AG04449 (cell line): ENCODE measurements at regions not wholly inside any gene's neighbourhood (a gene's known extent, or its start where the extent isn't known, plus 50 kb on each side); places are given as distances from the start of the nearest gene placed in this dataset.

Source experiments
- CTCF ChIA-PET: fragments of 350-600 bp; formaldehyde crosslinking; extraction: SDS; loops from one replicate; lab custom pipeline; 2021; ENCODE audit warnings: antibody characterized with exemption; lab: Yijun Ruan, JAX
- POLR2A ChIA-PET: fragments of 400-600, 350-600 bp; formaldehyde crosslinking; extraction: SDS; loops from one replicate; lab custom pipeline; 2020; ENCODE audit warnings: antibody characterized with exemption, inconsistent platforms; lab: Yijun Ruan, JAX
- DNase-seq: peaks from one replicate; pipeline ENCODE4 v3.0.0-alpha.2; 2010; ENCODE audit warnings: low read depth, low spot score
- H3K4me3 ChIP-seq: 2 replicates; pipeline ENCODE4 v1.5.1; 2011; ENCODE audit warnings: low read depth, mild to moderate bottlenecking, control low read depth, low read length
- CTCF ChIP-seq: IDR thresholded peaks from one replicate; pipeline ENCODE4 v1.5.1; 2011; ENCODE audit warnings: mild to moderate bottlenecking, moderate library complexity, low read length, control low read depth, inconsistent platforms; ENCODE audit not compliant: insufficient read depth; ENCODE audit errors: missing control alignments

GRCh38 chr7:106776618-106777347 lies 88.3 kb upstream of the PIK3CG start:
- ChIA-PET POLR2A (no interaction called here), CTCF (no interaction called here)
- no peak for TF ChIP-seq CTCF
- no peak overlapping the region for H3K4me3 ChIP-seq
- DNase-seq, result no peak

- TF ChIP-seq CTCF, result no peak
- no peak overlapping the region for H3K4me3 ChIP-seq
- CTCF ChIA-PET, result no interaction called here
- POLR2A ChIA-PET, result no interaction called here
- DNase-seq, result no peak
Observed at GRCh38 chr7:106777674-106778299, 87.3 kb upstream of the PIK3CG start.

DNA sequence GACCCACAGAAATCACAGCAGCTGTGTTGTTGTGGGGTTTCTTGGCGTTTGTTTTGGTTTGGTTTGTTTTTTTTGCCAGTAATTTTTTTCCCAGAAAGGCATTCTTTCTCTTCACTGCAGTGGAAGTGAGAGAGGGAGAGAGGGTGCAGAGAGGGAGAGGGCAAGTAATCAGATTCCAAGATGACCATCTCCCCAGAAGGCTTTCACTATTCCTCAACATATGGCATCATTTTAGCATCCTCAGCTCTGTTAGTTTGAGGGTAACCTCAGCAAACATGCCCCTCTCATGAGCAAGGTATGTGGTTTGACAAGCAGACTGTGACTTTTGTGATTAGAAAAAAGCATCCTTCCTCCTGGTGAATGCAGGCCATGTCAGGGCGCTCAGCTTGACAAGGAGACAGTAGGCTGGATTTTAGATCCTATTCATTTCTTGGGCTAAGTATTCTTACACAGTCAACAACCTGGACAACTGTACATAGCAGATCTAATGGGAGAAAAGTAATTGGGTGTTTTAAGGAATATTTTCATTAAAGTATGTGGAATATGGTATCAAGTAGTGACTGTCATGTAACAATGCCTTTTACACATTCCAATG lies 86.3 kb upstream of the PIK3CG start:
- CTCF ChIA-PET, result interaction anchor here (1.6 to 2.0 kb wide), 3 partner anchors 14 to 372 kb away, joined by 4 to 6 read pairs (median 5); no protein-coding TSS in a partner anchor
- H3K4me3 ChIP-seq, result no peak overlapping the region
- no peak for TF ChIP-seq CTCF
- POLR2A ChIA-PET, result interaction anchor here (1.1 kb wide), 1 partner anchor 118 kb away, joined by 3 read pairs; the partner anchor contains the start of gene CCDC71L
- no peak for DNase-seq

DNA sequence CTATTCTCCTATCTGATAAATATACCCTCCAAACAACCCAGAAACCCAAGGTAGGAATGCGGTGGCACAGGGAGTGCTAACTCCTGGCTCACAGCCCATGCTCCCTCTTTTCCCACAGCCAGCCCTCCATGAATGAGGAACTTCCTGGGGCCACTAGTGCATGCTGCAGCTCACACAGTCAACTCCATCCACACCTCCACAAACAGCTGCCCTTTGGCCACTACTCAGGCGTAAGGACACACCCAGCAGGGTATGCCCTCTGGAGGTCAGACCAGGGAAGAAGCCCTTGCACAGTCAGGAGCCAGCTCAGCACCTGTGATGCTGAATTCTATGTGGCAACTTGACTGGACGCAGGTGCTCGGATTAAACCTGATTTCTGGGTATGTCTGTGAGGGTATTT lies 85.2 kb upstream of the PIK3CG start:
- CTCF ChIA-PET, result interaction anchor here (1.6 to 2.0 kb wide), 3 partner anchors 13 to 371 kb away, joined by 4 to 6 read pairs (median 5); no protein-coding TSS in a partner anchor
- POLR2A ChIA-PET, result no interaction called here
- no peak for DNase-seq
- no peak overlapping the region for H3K4me3 ChIP-seq
- no peak for TF ChIP-seq CTCF

DNA sequence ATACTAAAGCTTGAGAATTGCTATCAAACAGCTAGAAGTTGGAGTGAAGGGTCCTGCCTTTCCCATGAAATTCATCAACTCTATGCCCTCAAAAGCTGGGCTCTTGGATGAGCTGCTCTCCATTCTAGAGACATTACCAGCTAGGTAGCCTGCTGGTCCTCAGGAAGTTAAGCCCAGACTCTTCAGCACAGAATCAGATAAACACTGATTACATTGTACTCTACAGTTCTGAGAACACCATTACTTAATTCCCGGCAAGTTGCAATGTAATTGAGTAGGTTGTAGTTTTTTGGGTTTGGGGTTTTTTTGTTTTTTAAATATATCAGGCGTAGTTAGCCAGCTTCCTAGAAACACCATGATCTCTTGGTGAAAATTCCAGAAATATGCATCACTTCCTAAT lies 84.1 kb upstream of the PIK3CG start:
- POLR2A ChIA-PET, result no interaction called here
- TF ChIP-seq CTCF, result no peak
- H3K4me3 ChIP-seq, result no peak overlapping the region
- DNase-seq, result no peak
- CTCF ChIA-PET, result interaction anchor here (0.7 kb wide), 1 partner anchor 14 kb away, joined by 3 read pairs; no protein-coding TSS in a partner anchor
